IPS-15b (cell line): ENCODE measurements at regions not wholly inside any gene's neighbourhood (a gene's known extent, or its start where the extent isn't known, plus 50 kb on each side); places are given as distances from the start of the nearest gene placed in this dataset.
"Not testable (repeated sequence)": the region's sequence is repeated elsewhere in the genome, so short reads cannot be mapped to it uniquely, and the experiment has no call there.

Experiments used
- H3K27me3 ChIP-seq: one replicate; pipeline ENCODE4 v1.6.1; 2013; ENCODE audit warnings: low read length; ENCODE audit not compliant: control insufficient read depth, insufficient read depth
- H3K36me3 ChIP-seq: one replicate; pipeline ENCODE4 v1.6.1; 2013; ENCODE audit warnings: low read length; ENCODE audit not compliant: control insufficient read depth, insufficient read depth
- H3K4me1 ChIP-seq: one replicate; pipeline ENCODE4 v1.6.1; 2013; ENCODE audit warnings: mild to moderate bottlenecking, low read length; ENCODE audit not compliant: control insufficient read depth, insufficient read depth
- H3K4me3 ChIP-seq: one replicate; pipeline ENCODE4 v1.5.1; 2013; ENCODE audit warnings: low read depth, low read length
- H3K9ac ChIP-seq: one replicate; pipeline ENCODE4 v1.6.1; 2013; ENCODE audit warnings: low read depth, mild to moderate bottlenecking, low read length
- H3K9me3 ChIP-seq: one replicate; pipeline ENCODE4 v1.6.1; 2013; ENCODE audit warnings: mild to moderate bottlenecking, low read length; ENCODE audit not compliant: control insufficient read depth, insufficient read depth

DNA sequence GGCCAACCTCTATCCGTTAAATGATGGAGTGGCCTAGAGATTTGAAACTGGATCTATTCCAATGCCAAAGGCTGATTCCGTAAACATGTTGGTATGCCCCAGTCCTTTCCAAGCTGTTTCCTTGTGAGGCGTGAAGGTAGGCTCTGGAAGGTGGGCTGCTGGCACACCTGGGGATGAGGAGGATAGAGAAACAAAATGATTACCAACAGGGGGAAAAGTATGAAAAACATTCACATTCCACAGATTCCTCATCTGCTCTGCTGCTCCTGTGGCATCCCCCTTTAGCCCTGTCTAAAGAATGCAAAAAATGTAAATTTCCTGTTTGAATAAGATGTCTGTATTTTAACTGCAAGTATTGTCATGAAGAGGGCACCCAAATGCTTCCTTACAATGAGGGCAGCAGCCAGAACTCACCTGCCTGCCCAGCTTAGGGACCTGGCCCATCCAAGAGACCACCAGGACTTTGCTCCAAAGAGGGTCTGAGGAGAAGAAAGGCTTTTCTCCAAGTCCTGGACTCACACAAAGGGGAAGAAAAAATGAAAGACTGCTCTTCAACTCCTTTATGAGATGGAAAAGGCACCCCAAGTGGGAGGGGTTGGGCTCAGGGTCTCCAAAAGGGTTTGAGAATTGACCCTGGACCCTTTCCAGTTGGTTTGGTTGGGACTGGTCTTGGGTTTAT lies 132.3 kb upstream of the PELI1 start:
- H3K9ac ChIP-seq, result no peak overlapping the region
- no peaks in the 10 kb centered on the region for H3K36me3 ChIP-seq
- no peaks in the 10 kb centered on the region for H3K27me3 ChIP-seq
- H3K4me3 ChIP-seq, result no peak overlapping the region
- H3K4me1 ChIP-seq, result peaks cover 39% of the 10 kb centered on the region
- H3K9me3 ChIP-seq, result no peaks in the 10 kb centered on the region

DNA sequence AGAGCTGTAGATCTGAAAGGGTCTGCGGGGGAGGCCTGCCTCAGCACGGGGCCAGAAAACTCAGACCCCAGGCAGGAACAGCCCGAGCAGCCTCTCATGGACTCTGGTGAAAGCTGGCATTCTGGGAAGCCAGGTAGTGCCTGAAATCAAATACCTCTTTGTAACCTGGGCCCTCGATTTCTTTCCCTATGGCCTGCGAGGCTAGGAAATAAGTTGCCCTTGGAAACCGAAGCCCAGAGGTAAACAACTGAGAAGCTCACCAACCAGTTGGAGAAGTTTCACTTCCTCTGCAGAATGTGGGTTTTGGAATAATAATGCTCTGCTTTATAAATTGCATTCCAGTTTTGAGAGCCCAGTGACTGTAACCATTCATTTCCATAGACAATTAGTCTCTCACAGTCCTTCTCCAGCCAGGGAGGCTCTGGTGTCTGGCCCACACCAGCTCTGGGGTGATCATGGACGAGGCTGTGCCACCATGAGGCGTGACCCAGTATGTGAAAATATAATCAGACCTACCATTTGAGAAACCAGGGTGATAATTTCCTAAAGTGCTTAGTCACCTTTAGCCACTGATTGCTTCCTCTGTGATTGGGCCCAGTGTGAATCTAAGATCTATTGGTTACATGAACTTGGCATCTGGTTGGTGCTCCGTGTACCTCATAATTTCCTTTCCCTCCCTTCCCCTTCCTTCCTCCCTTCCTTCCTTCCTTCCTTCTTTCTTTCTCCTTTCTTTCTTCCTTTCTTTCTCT lies 133.1 kb upstream of the PELI1 start:
- Histone ChIP-seq H3K36me3 (no peaks in the 10 kb centered on the region), H3K9me3 (no peaks in the 10 kb centered on the region), H3K4me1 (peaks cover 39% of the 10 kb centered on the region), H3K27me3 (no peaks in the 10 kb centered on the region), H3K4me3 (no peak overlapping the region), H3K9ac (no peak overlapping the region)

DNA sequence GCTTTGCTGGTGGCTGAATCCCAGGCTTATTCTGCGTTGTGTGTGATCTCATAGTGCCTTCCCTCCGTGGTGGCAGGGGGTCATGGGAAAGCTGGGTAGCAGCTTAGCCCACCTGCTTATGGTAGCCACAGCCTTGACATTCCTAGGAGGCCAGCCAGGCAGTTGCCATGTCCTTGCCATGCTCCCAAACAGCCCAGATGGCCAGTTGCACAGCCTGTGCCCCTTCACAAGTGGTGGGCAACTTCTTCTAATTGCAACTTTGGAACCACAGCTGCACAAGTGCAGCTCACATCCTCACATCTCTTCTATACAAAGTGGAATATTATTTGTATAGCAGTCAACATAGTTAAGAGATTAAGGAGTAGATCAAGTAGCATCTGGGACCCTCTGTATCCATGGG lies 136.6 kb upstream of the PELI1 start:
- H3K4me1 ChIP-seq, result peaks cover 33% of the 10 kb centered on the region

DNA sequence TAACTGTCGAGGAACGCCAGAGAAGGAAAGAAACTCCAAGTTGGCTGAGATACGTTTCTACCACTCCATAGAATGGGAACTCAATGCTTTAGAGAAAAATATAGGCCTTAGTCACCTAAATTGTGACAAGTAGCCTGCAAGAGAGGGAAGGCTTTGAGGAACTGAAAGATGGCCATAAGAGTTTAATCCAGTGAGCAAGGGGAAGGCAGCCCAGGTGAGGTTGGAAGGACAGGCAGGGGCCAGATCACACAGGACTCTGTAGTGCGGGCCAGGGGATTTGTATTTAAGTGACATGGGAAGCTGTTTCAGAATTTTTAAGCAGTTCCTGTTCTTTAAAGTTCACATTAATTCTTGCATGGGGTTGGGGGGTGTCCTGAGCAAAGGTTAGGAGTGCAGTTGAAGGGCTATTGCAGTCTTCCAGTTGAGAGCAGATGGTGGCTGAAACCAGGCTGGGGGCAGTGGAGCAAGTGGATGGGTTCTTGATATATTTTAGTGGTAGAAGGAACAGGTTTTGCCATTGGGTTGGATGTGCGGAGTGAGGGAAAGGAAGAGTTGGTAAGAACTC lies 138.9 kb upstream of the PELI1 start:
- Histone ChIP-seq H3K36me3 (no peaks in the 10 kb centered on the region), H3K9ac (no peak overlapping the region), H3K4me1 (peaks cover 33% of the 10 kb centered on the region), H3K27me3 (peaks cover 24% of the 10 kb centered on the region), H3K4me3 (no peak overlapping the region), H3K9me3 (no peaks in the 10 kb centered on the region)

More for the DNA sequence above, 136.6 kb upstream of the PELI1 start:
- H3K9me3 ChIP-seq, H3K9ac ChIP-seq, H3K4me3 ChIP-seq, H3K36me3 ChIP-seq: not testable (repeated sequence)
- peaks cover 20% of the 10 kb centered on the region for H3K27me3 ChIP-seq

DNA sequence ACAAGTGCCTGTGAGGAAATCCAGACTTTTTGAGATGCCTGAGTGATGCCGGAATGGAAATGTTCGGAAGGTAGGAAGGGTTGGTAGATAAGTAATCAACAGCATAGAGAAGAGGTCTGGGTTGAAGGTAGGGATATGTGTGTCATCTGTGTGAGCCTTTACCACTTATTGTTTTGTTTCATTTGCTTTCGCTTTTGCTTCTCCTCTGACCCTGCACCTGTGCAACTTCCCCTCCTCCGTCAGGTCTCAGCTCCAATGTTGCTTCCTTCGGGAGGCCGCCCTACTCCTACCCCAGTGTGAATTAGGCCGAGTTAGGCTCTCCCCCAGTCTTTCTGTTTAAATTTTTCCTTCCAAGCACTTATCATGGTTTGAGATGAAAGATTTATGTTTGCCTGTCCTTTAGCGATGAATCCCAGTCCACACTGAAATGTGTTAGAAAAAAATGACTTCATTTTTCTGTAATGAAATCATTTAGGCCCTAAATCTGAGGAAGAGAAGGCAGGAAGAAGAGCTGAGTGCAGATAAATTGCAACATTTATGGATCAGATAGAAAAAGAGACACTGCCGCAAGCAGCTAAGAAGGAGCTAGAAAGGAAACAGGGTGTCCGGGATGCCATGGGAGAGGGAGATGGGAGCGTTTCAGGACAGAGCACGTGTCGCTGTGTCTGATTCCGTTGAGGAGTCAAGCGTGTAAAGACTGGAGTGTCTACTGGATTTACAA lies 139.6 kb upstream of the PELI1 start:
- Histone ChIP-seq H3K27me3 (peaks cover 24% of the 10 kb centered on the region), H3K9me3 (no peaks in the 10 kb centered on the region), H3K4me3 (no peak overlapping the region), H3K36me3 (no peaks in the 10 kb centered on the region), H3K9ac (no peak overlapping the region), H3K4me1 (peaks cover 32% of the 10 kb centered on the region)

DNA sequence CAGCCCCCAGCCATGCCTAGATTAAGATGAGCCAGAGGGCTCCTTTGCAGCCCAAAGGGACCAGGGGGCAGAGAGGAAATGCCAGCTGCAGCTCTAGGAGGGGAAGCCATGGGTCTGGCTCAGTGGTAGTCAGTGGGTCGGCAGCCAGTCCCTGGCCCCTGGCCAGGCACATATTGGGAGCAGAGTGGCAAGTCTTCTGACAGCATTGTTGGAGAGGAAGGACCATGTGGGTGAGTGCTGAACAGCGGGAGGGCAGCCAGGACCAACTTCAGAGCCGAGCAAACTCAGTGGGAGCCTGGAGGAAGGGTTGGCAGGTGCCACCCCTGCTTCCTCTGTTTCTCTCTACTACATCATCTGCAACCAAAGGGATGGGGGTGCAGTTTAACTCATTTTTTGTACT lies 140.5 kb upstream of the PELI1 start:
- peaks cover 32% of the 10 kb centered on the region for H3K4me1 ChIP-seq
- H3K27me3 ChIP-seq, result peaks cover 24% of the 10 kb centered on the region
- H3K4me3 ChIP-seq, result no peak overlapping the region
- H3K9ac ChIP-seq, result no peak overlapping the region
- no peaks in the 10 kb centered on the region for H3K36me3 ChIP-seq
- no peaks in the 10 kb centered on the region for H3K9me3 ChIP-seq

DNA sequence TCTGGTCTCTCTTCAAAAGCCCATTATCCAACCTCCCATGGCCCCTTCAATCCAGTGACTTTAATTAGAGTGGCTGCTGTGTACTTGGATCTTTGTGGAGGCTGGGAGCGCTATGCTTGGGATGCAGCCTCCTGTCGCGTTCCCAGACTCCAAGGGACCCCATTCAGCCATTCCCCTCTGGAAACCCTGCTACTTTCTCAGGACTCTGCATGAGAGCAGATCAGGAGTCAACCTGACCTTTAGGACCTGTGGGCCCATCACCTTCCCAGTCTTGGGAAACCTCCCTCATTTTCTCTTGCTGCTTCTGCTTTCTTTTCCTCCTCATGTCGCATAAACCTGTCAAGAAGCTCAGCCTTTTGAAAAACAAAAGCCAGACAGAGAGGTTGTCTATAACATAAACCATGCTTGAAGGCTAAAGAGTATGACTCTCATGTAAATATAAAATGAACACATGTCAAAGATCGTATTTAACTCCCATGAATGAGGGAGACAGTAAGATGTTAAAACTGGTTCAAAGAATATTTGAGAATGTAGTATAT lies 143.1 kb upstream of the PELI1 start:
- Histone ChIP-seq H3K9ac (no peak overlapping the region), H3K9me3 (no peaks in the 10 kb centered on the region), H3K36me3 (no peaks in the 10 kb centered on the region), H3K4me1 (peaks cover 32% of the 10 kb centered on the region), H3K27me3 (peaks cover 24% of the 10 kb centered on the region), H3K4me3 (no peak overlapping the region)

DNA sequence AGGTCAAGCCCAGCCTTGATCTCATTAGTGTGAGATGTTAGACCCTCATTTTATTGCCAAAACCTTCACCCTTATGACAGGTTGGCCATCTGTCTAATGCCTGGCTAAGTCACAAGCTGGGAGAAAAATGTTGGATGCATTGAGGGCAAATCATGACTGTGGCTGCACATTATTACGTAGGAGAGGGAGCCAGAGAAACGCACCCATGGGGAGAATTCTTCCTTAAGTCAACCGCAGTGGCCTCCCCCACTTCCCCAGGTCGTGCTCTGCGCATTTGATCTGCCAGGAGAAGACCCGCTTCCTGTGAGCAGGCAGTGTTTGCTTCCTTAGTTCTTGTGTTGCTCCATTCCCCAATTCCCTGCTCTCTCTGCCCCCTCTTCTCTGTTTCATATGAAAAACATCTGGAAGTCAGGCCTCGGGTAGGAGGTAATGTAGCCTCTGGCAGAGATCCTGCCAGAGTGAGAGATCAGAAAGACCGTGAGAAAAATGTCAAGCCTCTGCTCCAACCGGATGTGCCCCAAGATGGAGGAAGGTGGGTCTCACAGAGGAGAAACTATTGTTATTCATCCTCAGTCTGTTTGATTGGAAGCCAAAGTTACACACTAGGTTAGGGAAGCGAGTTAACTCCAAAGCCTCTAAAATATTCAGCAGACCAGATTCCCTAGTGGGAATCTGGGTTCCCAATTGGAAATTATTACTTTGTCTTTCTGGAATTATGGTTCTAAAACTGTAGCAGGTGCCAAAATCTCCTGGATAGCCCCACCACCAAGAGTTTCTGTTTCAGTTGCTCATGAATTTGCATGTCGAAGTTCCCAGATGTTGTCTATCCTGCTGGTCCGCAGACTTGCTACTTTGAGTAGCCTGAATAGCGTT lies 144.3 kb upstream of the PELI1 start:
- Histone ChIP-seq H3K9ac (no peak overlapping the region), H3K36me3 (no peaks in the 10 kb centered on the region), H3K4me1 (peaks cover 32% of the 10 kb centered on the region), H3K4me3 (no peak overlapping the region), H3K27me3 (peaks cover 15% of the 10 kb centered on the region), H3K9me3 (no peaks in the 10 kb centered on the region)

DNA sequence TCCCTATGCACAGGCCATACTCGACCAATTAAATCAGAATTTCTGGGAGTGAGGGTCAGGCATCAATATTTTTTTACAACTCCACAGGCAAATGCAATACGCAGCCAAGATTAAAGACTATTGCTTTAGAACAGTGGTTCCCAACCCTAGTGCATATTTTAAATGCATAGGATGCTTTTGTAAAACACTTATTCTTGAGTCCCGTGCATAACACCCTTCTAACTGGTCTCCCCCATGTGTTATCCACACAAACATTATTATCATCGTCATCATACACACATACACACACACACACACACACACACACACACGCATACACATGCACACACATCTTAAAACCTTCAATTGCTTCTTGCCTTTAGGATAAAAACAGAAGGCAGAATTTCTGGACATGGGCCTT lies 145.0 kb upstream of the PELI1 start:
- Histone ChIP-seq H3K9ac (no peak overlapping the region), H3K4me3 (no peak overlapping the region), H3K9me3 (no peaks in the 10 kb centered on the region), H3K27me3 (peaks cover 9% of the 10 kb centered on the region), H3K36me3 (no peaks in the 10 kb centered on the region), H3K4me1 (peaks cover 28% of the 10 kb centered on the region)

DNA sequence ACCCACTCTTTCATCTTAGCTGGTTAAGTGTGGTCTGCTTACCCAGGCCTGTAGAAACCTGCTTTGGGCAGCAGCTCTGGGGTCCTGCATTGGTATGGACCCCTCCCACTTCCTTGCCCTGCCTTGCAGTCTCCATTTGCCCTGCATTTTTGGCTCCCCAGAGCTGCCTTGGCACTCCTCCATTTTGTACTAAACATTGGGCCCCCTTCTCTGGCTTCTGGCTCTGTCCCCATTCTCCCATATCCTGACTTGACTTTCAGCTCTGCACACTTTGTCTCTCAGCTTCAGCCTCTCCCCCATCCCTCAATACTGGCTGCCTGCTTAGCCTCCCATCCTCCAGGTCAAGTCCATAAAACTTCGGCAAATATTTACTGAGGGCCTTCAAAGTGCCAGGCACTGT lies 145.5 kb upstream of the PELI1 start:
- Histone ChIP-seq H3K4me3 (no peak overlapping the region), H3K9me3 (no peaks in the 10 kb centered on the region), H3K27me3 (peaks cover 9% of the 10 kb centered on the region), H3K36me3 (no peaks in the 10 kb centered on the region), H3K4me1 (peaks cover 28% of the 10 kb centered on the region), H3K9ac (no peak overlapping the region)

DNA sequence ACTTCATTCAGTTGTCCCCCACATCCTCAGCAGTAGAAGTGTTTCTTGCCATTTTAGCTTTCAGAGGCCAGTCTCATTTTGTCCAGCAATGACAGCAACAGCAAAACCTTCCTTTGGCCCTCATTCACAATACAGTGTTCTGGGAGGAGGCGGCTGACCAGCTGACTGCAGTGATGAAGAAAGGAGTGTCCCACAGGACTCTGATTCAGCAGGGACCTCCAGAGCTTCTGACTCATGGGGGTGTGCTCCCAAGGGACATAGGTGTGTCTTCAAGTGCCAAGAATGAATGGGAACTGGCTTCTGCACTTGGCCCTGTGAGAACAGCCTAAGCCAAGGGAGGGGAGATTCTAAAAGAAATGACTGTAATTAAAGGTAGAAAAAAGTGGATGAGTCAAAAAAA lies 147.0 kb upstream of the PELI1 start:
- H3K27me3 ChIP-seq, result peaks cover 3% of the 10 kb centered on the region

More for the DNA sequence above, 147.0 kb upstream of the PELI1 start:
- H3K4me3 ChIP-seq, result no peak overlapping the region
- no peak overlapping the region for H3K9ac ChIP-seq
- no peaks in the 10 kb centered on the region for H3K9me3 ChIP-seq
- no peaks in the 10 kb centered on the region for H3K36me3 ChIP-seq
- H3K4me1 ChIP-seq, result peaks cover 21% of the 10 kb centered on the region
